NT2/D1 (cell line): ENCODE measurements at regions not wholly inside any gene's neighbourhood (a gene's known extent, or its start where the extent isn't known, plus 50 kb on each side); places are given as distances from the start of the nearest gene placed in this dataset.

Source experiments
- YY1 ChIP-seq: IDR thresholded peaks from 2 replicates; pipeline ENCODE4 v1.6.1; 2011; ENCODE audit not compliant: insufficient read length, insufficient read depth
- ZNF274 ChIP-seq: IDR thresholded peaks from 2 replicates; pipeline ENCODE4 v1.6.1; 2011; ENCODE audit warnings: mild to moderate bottlenecking, low read depth, low read length

GRCh38 chr3:72429589-72430353, 418.5 kb downstream of the SHQ1 start:
- TF ChIP-seq ZNF274: no peak
- no peak for TF ChIP-seq YY1
